ENCODE measurements at regions not wholly inside any gene's neighbourhood (a gene's known extent, or its start where the extent isn't known, plus 50 kb on each side); places are given as distances from the start of the nearest gene placed in this dataset.

DNA sequence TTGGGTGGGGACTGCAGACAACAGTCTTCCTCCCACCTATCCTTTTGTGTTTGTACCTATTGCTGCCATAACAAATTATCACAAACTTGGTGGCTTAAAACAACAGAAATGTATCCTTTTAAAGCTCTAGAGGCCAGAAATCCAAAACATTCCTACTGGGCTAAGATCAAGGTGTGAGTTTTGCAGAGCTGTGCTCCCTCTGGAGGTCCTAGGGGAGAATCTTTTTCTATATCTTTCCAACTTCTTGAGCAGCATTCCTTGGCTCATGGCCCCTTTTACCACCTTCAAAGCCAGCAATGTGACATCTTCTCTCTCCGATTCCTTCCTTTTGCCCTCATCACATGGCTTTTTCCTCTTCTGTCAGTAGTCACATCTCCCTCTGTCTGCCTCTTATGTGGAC lies 190.6 kb downstream of the TTC8 start:
- no peak for TF ChIP-seq POLR2A (IDR thresholded peaks at IDR 0.05; ENCODE audit: low read depth, low read length)
- DNase-seq (ENCODE audit: insufficient read length, low spot score): no peak
- FAIRE-seq: no peak

DNA sequence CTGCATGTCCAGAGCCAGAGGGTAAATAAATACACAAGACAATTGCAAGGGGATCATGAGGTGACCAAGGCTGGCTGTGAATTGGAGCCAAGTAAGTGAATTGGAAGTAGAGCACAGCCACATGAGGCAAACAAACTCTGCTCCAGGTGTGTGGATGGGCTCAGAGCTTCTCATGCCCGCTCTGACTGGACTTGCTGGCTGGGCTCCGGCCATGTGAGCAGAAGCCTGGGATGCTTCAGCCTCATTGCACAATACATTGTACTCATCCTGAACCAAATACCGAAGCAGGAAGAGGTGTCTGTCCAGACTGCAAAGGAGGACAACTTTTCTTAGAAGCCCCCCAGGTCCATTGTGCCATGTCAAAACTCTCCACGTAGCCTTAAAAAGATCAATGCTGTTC lies 193.0 kb downstream of the TTC8 start:
- no peak for DNase-seq (ENCODE audit: insufficient read length, low spot score)
- FAIRE-seq: no peak
- TF ChIP-seq POLR2A (IDR thresholded peaks at IDR 0.05; ENCODE audit: low read depth, low read length): no peak

DNA sequence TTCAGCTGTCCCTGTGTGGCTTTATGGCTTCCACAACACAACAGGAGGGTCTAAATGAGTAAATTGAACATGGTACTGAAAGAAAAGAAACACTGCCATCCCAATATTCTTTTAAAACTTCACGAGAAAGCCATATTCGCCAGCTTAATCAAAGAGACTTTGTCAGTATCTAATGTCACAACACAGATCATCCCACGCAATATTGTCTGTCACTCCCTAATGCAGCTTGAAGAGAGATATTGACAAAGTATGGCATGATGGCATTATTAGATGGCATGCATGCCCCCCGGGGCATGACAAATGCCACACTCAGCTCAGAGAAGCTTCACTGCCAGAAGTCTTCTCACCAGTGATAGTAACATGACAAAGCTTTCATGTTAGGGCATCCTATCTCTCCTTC lies 197.8 kb downstream of the TTC8 start:
- TF ChIP-seq POLR2A (IDR thresholded peaks at IDR 0.05; ENCODE audit: low read depth, low read length): no peak
- no peak for FAIRE-seq
- no peak for DNase-seq (ENCODE audit: insufficient read length, low spot score)

DNA sequence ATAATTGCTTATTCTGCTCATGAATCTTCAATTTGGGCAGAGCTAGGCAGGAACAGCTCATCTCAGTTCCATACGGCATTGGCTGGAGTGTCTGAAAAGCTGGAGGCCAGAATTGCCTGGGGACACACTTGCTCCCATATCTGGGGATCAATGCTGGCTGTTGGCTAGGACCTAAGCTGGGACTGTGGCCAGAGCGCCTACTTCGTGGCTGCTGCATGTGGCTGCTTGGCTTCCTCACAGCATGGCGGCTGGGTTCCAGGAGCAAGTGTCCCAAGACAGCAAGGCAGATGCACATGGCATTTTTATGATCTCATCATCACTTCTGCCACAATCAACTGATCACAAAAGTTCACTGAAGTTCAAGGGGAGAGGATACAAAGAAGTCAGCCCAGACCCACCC lies 200.2 kb downstream of the TTC8 start:
- no peak for DNase-seq (ENCODE audit: insufficient read length, low spot score)
- FAIRE-seq: no peak

DNA sequence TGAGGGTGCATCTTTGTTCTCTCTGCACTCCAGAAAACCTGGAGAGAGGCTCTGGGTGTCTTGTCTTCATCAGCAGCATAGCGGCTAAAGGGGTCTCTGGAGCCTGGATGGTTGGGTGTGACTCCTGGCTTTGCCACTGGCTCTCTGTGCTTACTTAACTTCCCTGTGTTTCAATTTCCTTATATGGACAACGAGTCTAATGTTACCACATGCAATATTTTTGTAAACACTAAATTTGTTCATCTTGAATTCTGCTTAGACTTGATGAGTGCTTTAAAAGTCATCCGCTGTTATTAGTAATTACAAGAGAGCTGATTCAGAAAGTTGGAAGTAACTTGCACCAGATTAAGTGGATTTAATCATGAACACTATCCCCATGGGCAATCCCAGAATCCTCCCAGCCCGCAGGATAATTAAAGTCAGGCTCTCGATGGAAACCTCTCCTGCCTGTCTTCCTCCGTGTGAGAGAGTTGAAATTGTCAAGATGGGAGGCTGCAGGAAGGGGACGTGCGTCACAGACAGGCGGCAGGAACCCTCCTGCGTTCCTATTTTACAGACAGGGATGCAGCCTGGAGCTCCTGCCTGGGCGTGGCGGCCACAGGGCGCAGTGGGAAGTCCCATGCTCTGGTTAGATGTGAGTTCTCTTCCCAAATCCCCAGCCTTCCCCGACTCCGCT lies 201.2 kb downstream of the TTC8 start:
- no peak for TF ChIP-seq POLR2A (IDR thresholded peaks at IDR 0.05; ENCODE audit: low read depth, low read length)
- no peak for FAIRE-seq
- no peak for DNase-seq (ENCODE audit: insufficient read length, low spot score)

More for the DNA sequence above, 200.2 kb downstream of the TTC8 start:
- TF ChIP-seq POLR2A (IDR thresholded peaks at IDR 0.05; ENCODE audit: low read depth, low read length): no peak

DNA sequence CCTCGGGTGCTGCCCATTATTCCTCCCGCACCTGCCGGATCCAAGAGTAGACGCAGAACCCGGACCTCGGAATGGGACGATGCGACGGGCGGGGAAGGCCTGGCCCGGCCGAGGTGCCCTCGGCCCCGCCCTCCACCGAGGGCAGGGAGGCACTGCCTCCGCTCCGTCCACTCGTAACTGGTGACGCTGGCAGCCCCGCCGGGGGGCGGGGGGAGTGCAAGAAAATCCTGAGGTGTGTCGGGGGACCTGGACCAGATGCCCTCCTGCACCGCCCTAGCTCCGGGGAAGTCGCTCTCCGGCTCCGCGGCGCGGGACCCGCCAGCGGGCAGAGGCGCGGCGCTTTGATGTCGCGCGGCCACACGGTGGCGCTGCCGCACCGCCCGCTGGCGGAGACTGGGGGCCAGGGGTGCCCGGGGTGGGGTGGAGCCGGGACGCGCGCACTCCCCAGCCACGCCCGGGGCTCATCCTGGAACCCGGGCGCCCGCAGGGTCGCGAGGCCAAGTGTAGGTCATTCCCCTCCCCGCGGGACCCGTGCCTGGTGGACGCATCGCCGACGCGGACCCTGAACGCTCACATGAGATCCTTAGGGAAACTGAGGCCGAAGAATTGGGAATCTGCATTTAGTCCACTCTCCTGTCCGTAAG lies 202.8 kb downstream of the TTC8 start:
- FAIRE-seq: no peak
- no peak for TF ChIP-seq POLR2A (IDR thresholded peaks at IDR 0.05; ENCODE audit: low read depth, low read length)
- DNase-seq (ENCODE audit: insufficient read length, low spot score): peak; percentile 30

DNA sequence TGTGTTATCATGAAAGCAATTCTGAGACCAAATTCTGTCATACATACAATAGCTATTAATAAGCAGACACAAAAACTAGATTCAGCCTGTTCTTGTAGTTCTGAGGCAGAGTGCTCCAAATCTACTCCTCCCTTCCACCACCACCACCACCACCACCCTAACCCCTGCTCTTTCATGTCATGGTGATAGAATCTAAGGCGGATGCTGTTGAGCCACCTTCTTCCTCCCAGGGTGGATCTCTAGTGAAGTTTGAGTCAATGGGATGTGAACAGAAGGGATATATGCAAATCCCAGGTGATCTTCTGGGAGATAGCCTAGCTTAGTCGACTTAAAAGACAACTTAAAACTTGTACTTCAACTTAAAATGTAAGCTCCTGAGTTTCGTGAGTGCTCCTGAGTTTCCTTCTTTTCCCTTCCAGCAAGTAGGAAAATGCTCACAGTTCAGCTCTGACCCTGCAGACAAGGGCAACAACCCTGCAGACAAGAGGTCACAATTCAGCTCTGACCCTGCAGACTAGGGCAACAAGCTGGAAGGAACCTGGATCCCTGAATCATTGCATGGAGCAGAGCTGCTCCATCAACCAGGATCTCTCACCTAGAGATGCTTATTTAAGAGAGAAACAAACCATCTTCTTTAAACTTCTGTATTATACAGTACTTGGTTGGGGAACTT lies 204.1 kb downstream of the TTC8 start:
- FAIRE-seq (no peak), DNase-seq (ENCODE audit: insufficient read length, low spot score) (no peak)
- TF ChIP-seq POLR2A (IDR thresholded peaks at IDR 0.05; ENCODE audit: low read depth, low read length): no peak

DNA sequence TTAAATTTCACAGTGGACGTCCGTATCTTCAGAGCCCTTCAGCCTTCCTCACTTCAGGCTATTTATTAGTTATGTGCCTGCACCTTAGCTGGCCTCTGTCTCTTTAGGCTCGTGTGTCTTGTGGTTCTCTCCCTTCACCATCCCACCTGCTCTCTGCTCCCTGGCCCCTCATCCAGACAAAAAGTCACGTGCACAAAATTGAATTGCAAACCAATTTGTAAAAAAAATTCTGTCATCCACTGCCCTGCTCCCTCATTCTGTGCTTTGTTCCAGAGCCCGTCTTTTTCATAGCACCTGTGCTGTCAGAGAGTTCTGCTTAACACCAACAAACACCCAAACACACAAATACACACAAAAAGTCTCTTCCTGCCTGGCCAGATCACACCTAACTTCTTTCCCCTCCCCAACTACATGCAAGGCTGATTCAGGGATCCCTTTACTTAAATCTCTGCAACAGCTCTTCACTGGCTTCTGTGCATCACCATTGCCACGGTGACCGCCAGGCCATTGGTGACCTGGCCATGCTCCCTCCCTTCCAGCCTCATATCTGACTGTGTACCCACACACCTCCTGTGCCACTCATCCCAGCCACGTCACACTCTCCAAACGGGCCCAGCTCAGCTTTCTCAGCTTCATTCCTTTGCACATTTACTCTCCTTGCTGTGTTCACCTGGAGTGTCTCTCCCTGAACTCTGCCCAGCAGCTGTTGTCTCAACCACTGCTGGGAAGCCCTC lies 205.7 kb downstream of the TTC8 start:
- FAIRE-seq: no peak
- DNase-seq (ENCODE audit: insufficient read length, low spot score): no peak
- TF ChIP-seq POLR2A (IDR thresholded peaks at IDR 0.05; ENCODE audit: low read depth, low read length): no peak

DNA sequence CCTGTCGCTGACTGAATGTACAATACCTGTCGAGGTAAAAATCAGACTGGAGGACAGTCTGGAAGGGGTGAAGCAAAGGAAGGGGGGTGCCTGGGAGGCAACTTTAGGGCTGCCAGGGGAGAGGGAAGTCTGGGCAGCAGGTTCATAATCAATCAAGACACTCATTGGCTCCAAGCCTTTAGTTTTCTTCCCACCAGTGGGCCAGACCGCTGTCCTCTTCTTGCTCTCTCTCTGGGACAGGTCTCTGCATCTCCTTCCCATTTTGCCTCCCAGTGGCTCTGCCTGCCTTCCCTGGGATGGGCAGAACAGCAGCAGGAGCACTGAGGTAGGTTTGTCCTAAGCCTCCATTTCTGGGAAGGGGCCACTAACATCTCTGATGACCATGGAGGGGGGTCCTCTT lies 206.5 kb downstream of the TTC8 start:
- FAIRE-seq: no peak
- no peak for DNase-seq (ENCODE audit: insufficient read length, low spot score)
- no peak for TF ChIP-seq POLR2A (IDR thresholded peaks at IDR 0.05; ENCODE audit: low read depth, low read length)

DNA sequence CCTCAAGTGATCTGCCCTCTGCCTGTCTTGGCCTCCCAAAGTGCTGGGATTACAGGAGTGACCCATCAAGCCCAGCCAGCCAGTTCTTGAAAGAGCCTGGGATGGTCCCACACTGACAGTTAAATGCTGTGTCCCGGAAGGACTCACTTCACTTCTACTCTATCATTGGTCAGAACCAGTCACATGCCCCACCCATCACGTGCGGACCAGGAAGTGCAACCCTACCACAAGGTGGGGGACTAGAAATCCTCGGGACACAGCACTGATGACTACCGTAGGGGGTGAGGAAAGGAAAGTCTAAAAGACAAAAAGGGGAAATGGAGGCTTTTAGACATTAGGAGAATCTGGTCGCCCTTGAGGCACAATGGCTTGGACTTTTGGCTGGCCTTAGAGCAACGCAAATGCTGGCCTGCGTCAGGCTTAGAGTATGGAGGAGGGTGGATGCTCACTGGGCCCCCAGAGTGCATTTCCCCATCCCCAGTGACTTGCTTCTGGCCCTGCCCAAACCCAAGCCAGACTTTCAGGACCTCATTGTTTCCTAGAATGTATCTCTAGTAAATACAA lies 207.7 kb downstream of the TTC8 start:
- FAIRE-seq (no peak), DNase-seq (ENCODE audit: insufficient read length, low spot score) (no peak)
- TF ChIP-seq POLR2A (IDR thresholded peaks at IDR 0.05; ENCODE audit: low read depth, low read length): no peak

DNA sequence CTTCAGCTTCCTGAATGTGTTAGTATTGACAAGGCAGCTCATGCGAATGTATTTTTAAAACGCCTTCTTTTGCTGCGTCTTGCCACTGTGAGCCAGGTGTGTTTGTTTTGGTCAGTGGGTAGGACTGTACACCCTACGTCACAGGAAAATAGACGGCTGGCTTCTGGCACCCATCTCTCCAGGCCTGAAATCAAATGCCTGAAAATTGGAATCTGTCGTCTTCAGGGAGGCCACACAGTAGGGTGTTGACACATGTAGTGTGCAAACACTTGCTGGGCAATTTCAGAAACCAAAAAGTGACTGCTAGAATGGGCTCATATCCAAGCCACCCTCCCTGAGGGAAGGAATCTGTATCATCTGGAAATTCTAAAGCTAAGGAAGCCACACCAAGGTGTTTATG lies 209.3 kb downstream of the TTC8 start:
- TF ChIP-seq POLR2A (IDR thresholded peaks at IDR 0.05; ENCODE audit: low read depth, low read length): no peak
- DNase-seq (ENCODE audit: insufficient read length, low spot score): no peak
- no peak for FAIRE-seq

DNA sequence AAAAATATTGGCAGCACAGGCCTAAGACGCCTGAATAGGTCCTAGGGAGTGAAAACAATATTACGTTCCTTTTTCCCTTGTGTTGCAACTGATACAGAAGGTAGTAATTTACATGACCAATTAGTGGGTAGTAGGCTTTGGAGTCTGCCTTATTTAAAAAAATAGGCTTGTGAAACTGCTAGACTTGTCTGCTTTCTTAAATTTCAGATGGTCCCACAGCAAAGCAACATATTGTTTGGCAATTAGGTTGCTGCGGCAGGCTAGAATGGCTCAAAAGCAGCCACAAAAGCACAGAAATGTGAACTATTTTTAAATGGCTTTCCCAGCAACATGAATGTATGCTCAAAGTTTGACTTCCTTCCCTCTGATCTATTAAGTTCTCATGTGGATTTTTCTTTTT lies 211.9 kb downstream of the TTC8 start:
- TF ChIP-seq POLR2A (IDR thresholded peaks at IDR 0.05; ENCODE audit: low read depth, low read length): no peak
- no peak for DNase-seq (ENCODE audit: insufficient read length, low spot score)
- no peak for FAIRE-seq

DNA sequence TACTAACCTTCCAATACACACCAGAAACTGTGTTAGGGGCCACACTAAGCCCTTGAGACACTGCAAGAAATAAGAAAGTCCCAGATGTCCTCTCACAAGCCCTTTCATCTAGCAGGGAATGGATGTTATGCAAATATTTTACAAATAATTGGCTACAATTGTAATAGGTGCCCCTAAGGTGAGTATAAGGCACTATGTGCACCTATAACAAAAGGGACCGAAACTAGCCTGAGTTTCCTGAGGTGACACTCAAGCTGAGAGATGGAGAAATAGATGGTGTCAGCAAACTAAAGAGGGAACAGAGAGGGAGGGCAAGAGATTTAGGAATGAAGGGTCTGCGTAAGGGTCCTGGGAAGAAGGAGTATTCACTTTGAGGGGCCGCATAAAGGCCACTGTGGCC lies 212.6 kb downstream of the TTC8 start:
- FAIRE-seq: no peak
- TF ChIP-seq POLR2A (IDR thresholded peaks at IDR 0.05; ENCODE audit: low read depth, low read length): no peak
- DNase-seq (ENCODE audit: insufficient read length, low spot score): no peak

DNA sequence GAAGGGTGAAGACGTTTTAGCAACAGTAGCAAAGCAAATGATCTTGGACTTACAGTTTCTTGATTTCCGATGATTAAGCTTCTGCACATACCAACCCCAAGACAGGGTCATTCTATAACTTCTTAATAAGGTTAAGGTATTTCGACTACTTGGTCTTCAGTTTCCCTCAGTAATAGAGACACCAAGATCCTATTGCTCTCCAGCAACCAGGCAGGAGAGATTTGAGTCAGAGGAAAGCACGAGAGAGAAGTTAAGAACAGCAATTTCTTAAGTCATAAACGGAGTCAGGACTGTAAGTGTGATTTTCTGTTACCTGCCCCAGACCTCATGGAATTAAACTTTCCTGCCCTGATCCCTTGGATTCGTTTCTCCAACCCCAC lies 215.6 kb downstream of the TTC8 start:
- no peak for DNase-seq (ENCODE audit: insufficient read length, low spot score)
- no peak for TF ChIP-seq POLR2A (IDR thresholded peaks at IDR 0.05; ENCODE audit: low read depth, low read length)
- FAIRE-seq: no peak
